Left lobe of liver (tissue), 2 donors: ENCODE measurements at regions not wholly inside any gene's neighbourhood (a gene's known extent, or its start where the extent isn't known, plus 50 kb on each side); places are given as distances from the start of the nearest gene placed in this dataset.
"Not testable (repeated sequence)": the region's sequence is repeated elsewhere in the genome, so short reads cannot be mapped to it uniquely, and the experiment has no call there.

ENCODE experiments used
- ATAC-seq: fragments of 200-7000 bp; cut with Tn5 transposase; one replicate; pipeline ENCODE4 v1.9.1; 2020; ENCODE audit warnings: mild to moderate bottlenecking, moderate library complexity
- DNase-seq: peaks from one replicate; pipeline ENCODE4 v3.0.0-alpha.2; 2020; ENCODE audit warnings: low spot score
- donor health status: DM: no; HTN: no; CAD: no; lungs with moderate emphysema.
- donor health status: DM: no; HTN: yes; CAD: no.

DNA sequence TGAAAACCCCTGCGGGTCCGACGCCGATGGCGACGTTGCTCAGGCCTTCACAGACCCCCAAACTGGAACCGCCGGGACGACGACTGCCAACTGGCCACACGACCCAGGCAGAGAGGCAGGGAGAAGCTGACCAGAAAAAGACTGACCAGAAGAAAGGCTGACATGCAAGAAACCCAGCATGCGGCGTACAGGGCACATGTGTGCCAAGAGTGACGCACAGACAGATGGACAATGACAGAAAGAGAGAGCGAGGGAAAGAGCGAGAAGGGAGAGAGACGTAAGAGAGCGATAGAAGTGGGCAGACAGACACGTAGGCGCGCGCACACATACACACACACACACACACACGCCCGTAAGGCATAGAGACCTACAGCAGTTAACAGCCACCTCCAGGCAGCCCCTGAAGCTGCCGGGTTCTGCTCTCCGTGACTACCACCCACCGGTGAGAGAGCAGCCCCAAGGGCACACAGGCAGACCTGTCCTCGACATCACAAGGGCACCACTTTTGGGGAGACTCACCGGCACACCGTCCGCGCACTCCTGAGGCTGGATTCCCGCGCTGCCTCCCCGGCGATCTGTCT is 67.2 kb upstream of the ZNF527 start:
- DNase-seq (no peak), ATAC-seq (no peak)

DNA sequence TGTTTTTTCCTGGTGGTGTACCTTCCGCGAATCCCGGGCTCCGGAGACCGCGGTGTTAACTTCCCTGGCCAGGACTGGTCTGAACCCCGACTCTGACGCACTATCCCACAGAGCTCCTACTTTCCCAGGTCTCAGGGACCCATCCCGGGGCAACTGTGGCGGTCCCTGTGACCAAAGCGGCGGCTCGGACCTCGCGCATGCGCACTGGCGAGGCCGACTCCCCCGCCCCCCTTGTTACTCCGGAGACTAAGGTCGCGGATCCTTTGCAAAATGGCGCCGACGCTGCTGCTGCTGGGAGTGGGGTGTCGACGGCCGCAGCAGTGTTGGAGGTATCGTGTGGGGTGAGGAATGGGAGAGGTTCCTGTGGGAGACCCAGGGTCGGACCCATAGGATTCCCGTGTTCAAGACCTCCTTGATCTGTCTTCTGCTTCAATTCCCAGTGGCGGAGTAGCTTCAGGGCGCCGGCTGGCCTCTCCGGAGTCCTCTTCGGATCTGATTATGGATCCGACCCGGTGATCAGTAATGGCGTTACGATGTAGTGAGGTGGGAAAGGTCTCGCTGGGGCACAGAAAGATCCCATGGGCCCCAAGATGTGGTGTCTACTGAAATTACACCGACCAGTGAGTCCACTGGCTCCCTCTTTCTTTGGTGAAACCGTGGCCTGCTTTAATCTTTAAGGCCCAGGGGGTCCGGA is 66.6 kb upstream of the ZNF527 start:
- DNase-seq = no peak
- no peak for ATAC-seq

- DNase-seq = no peak
- ATAC-seq = no peak
Observed at GRCh38 chr19:37304884-37305255, 66.0 kb upstream of the ZNF527 start.

GRCh38 chr19:37306383-37306963 is 64.4 kb upstream of the ZNF527 start:
- ATAC-seq (no peak), DNase-seq (no peak)

- no peak for DNase-seq
- ATAC-seq = no peak
Observed at GRCh38 chr19:37309834-37310575, 60.9 kb upstream of the ZNF527 start.

- peak; percentile 52 for ATAC-seq
- not testable (repeated sequence) for DNase-seq
Observed at GRCh38 chr19:37312531-37313334, 58.2 kb upstream of the ZNF527 start.

DNA sequence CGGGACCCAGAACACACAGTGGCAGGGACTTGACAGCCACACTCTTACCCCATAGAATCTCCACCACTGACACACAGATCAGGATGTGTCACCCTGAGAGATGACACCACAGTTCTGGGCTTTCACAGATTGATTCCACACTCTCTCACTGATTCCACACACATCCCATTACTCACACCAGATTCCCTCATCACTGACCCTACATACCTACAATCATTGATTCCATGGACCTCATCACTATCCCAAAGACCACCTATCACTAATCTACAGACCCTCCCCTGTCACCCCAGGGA is 57.6 kb upstream of the ZNF527 start:
- DNase-seq = no peak
- no peak for ATAC-seq

GRCh38 chr19:37317403-37318209 is 53.3 kb upstream of the ZNF527 start:
- DNase-seq (peak; percentile 97), ATAC-seq (peak; percentile 97)

DNA sequence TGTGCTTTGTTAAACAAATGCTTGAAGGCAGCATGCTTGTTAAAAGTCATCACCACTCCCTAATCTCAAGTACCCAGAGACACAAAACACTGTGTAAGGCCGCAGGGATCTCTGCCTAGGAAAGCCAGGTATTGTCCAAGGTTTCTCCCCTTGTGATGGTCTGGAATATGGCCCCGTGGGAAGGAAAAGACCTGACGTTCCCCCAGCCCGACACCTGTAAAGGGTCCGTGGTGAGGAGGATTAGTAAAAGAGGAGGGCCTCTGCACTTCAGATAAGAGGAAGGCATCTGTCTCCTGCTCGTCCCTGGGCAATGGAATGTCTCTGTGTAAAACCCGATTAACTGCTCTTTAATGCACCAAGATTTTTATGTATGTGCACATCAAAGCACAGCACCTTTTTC is 49.9 kb upstream of the ZNF527 start:
- ATAC-seq, DNase-seq: not testable (repeated sequence)
